ENCODE measurements at regions not wholly inside any gene's neighbourhood (a gene's known extent, or its start where the extent isn't known, plus 50 kb on each side); places are given as distances from the start of the nearest gene placed in this dataset.
"Not testable (repeated sequence)": the region's sequence is repeated elsewhere in the genome, so short reads cannot be mapped to it uniquely, and the experiment has no call there.

DNA sequence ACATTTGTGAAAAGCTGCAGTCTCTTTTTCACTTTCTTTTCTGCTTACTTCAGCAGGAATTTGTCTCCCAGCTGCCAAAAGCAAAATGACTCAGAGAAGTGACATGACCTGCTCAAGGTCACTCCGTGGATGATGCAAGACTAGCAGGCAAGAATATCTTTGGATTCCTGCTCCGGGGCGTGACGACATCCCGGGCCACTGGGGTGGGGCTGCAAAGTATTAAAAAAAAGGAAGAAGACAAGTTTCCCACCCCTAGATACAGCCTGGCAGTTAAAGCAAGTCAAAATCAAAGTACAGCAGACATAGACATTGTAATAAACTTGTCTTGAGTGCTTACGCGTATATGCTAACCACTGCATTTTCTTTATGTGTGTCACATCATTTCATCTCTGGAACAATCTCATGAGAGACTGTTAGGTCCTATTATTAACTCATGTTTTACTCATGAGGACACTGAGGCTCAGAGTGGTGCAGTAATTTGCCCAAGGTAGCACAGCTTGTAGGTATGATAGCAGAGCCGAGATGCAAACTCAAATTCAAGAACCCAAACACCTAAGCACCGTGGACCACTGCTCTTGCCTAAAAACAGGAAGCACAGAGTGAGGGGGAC, 485.2 kb upstream of the PROK2 start:
- ChIA-PET POLR2A (ENCODE audit: unreplicated experiment) (no interaction called here), CTCF (no interaction called here)
- peak; percentile 33 to 40 for DNase-seq
- no TSS peak for BruUV-seq (replicated peaks)
- H3K4me3 ChIP-seq: no peak overlapping the region
- intact Hi-C loops (cut with micrococcal nuclease; ENCODE audit: unreplicated experiment): no loop called here
- no peak overlapping the region for H2AFZ ChIP-seq
- H3K4me2 ChIP-seq: peak overlapping the region; percentile 47
- H4K20me1 ChIP-seq (ENCODE audit: insufficient read depth): no peaks in the 10 kb centered on the region; the same call in 1 of the 2 replicates
- no peaks in the 10 kb centered on the region for H3K27me3 ChIP-seq (ENCODE audit: insufficient read depth, low read depth)
- TF ChIP-seq, protein P1, sequence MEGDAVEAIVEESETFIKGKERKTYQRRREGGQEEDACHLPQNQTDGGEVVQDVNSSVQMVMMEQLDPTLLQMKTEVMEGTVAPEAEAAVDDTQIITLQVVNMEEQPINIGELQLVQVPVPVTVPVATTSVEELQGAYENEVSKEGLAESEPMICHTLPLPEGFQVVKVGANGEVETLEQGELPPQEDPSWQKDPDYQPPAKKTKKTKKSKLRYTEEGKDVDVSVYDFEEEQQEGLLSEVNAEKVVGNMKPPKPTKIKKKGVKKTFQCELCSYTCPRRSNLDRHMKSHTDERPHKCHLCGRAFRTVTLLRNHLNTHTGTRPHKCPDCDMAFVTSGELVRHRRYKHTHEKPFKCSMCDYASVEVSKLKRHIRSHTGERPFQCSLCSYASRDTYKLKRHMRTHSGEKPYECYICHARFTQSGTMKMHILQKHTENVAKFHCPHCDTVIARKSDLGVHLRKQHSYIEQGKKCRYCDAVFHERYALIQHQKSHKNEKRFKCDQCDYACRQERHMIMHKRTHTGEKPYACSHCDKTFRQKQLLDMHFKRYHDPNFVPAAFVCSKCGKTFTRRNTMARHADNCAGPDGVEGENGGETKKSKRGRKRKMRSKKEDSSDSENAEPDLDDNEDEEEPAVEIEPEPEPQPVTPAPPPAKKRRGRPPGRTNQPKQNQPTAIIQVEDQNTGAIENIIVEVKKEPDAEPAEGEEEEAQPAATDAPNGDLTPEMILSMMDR (conservative IDR thresholded peaks at IDR 0.05): no peak
- TF ChIP-seq EZH2 (IDR thresholded peaks at IDR 0.05; ENCODE audit: low read depth): no peak
- H3K79me2 ChIP-seq (ENCODE audit: low read depth): no peaks in the 10 kb centered on the region
- no peaks in the 10 kb centered on the region for H3K9me2 ChIP-seq (ENCODE audit: insufficient read depth)
- no peaks in the 10 kb centered on the region for H3K36me3 ChIP-seq (ENCODE audit: low read depth)
- no peak overlapping the region for H3K27ac ChIP-seq
- H3F3A ChIP-seq (ENCODE audit: insufficient read depth, low read depth): no peaks in the 10 kb centered on the region
- H3K9me3 ChIP-seq (ENCODE audit: insufficient read depth, low read depth): no peaks in the 10 kb centered on the region
- H3K4me1 ChIP-seq (replicated peaks; ENCODE audit: insufficient read depth): peaks cover 5% of the 10 kb centered on the region; the same call in 1 of the 2 replicates

DNA sequence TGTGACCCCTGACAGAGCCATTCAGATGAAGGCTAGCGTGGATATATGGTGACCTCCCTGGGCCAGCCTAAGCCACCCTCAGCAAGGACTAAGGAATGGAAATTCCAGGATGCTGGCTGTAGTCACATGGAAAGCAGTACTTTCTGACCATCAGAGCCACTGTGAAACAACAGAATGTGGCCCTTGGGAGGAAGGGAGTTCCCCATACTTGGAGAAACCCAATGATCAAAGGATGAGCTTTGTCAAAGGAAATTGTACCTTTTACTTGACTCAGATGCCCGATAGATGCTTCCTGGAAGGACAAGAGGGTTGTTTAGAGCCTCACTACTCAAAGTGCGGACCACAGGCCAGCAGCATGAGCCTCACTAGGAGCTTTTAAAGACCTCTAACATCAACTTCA, 484.5 kb upstream of the PROK2 start:
- no peak overlapping the region for H3K27ac ChIP-seq
- BruUV-seq (replicated peaks): no TSS peak
- H3K4me2 ChIP-seq: peak overlapping the region; percentile 47; the same call in 1 of the 2 replicates
- no peaks in the 10 kb centered on the region; the same call in 1 of the 2 replicates for H4K20me1 ChIP-seq (ENCODE audit: insufficient read depth)
- ChIA-PET CTCF (no interaction called here), POLR2A (ENCODE audit: unreplicated experiment) (no interaction called here)
- peaks cover 5% of the 10 kb centered on the region; the same call in 1 of the 2 replicates for H3K4me1 ChIP-seq (replicated peaks; ENCODE audit: insufficient read depth)
- H3K4me3 ChIP-seq: no peak overlapping the region
- no peaks in the 10 kb centered on the region for H3K27me3 ChIP-seq (ENCODE audit: insufficient read depth, low read depth)
- intact Hi-C loops (cut with micrococcal nuclease; ENCODE audit: unreplicated experiment): no loop called here
- no peak overlapping the region for H2AFZ ChIP-seq
- H3K79me2 ChIP-seq (ENCODE audit: low read depth): no peaks in the 10 kb centered on the region
- no peak for TF ChIP-seq EZH2 (IDR thresholded peaks at IDR 0.05; ENCODE audit: low read depth)
- TF ChIP-seq, protein P1 (conservative IDR thresholded peaks at IDR 0.05): no peak
- H3K9me3 ChIP-seq (ENCODE audit: insufficient read depth, low read depth): no peaks in the 10 kb centered on the region
- no peaks in the 10 kb centered on the region for H3K36me3 ChIP-seq (ENCODE audit: low read depth)
- no peaks in the 10 kb centered on the region for H3F3A ChIP-seq (ENCODE audit: insufficient read depth, low read depth)
- DNase-seq: no peak
- no peaks in the 10 kb centered on the region for H3K9me2 ChIP-seq (ENCODE audit: insufficient read depth)

DNA sequence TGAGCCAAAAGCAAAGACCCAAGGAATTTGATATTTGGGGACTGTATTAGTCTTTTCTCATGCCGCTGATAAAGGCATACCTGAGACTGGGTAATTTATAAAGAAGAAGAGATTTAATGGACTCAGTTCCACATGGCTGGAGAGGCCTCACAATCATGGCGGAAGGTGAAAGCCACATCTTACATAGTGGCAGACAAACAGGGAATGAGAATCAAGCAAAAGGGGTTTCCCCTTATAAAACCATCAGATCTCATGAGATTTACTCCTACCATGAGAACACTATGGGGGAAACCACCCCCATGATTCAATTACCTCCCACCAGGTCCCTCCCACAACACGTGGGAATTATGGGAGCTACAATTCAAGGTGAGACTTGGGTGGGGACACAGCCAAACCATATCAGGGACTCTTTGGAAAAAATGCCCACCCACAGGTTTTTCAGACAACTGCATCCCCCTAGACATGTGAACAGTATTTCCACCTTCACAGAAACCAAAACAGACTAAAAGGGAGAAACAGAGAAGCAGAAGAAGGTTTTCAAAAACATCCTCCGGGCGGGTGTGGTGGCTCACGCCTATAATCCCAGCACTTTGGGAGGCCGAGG, 482.1 kb upstream of the PROK2 start:
- H3K27me3 ChIP-seq (ENCODE audit: insufficient read depth, low read depth); H3K27ac ChIP-seq; H2AFZ ChIP-seq; CTCF ChIA-PET; intact Hi-C loops (cut with micrococcal nuclease; ENCODE audit: unreplicated experiment); H3K4me2 ChIP-seq; DNase-seq; H3K79me2 ChIP-seq (ENCODE audit: low read depth); H3K9me3 ChIP-seq (ENCODE audit: insufficient read depth, low read depth); POLR2A ChIA-PET (ENCODE audit: unreplicated experiment); H3K4me3 ChIP-seq; H3K9me2 ChIP-seq (ENCODE audit: insufficient read depth); H3K4me1 ChIP-seq (replicated peaks; ENCODE audit: insufficient read depth); H3K36me3 ChIP-seq (ENCODE audit: low read depth); H3F3A ChIP-seq (ENCODE audit: insufficient read depth, low read depth); H4K20me1 ChIP-seq (ENCODE audit: insufficient read depth); BruUV-seq (replicated peaks): not testable (repeated sequence)

DNA sequence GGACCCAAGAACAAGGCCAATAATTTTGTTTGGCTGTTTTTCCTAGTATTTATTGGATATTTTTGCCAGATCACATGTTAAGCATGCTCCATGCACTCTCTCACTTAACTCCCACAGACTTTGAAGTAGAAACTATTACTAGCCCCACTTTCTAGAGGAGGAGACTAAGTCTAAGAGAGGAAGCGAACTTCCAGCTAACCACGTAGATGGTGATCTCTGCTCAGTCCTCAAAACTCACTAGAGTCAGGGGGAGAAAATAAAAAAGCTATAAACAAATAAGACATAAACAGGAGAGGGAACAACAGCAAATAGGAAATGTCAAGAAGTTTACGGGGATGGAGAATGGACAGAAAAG, 481.0 kb upstream of the PROK2 start:
- no peaks in the 10 kb centered on the region for H3K27me3 ChIP-seq (ENCODE audit: insufficient read depth, low read depth)
- H3K4me1 ChIP-seq (replicated peaks; ENCODE audit: insufficient read depth): peaks cover 5% of the 10 kb centered on the region; the same call in 1 of the 2 replicates
- intact Hi-C loops (cut with micrococcal nuclease; ENCODE audit: unreplicated experiment): no loop called here
- H3K36me3 ChIP-seq (ENCODE audit: low read depth): no peaks in the 10 kb centered on the region
- H3K4me3 ChIP-seq: no peak overlapping the region
- H3K4me2 ChIP-seq: no peak overlapping the region
- no peaks in the 10 kb centered on the region; the same call in 1 of the 2 replicates for H4K20me1 ChIP-seq (ENCODE audit: insufficient read depth)
- TF ChIP-seq, protein P1 (conservative IDR thresholded peaks at IDR 0.05): no peak
- TF ChIP-seq EZH2 (IDR thresholded peaks at IDR 0.05; ENCODE audit: low read depth): no peak
- DNase-seq: no peak
- no peaks in the 10 kb centered on the region for H3K9me3 ChIP-seq (ENCODE audit: insufficient read depth, low read depth)
- H3F3A ChIP-seq (ENCODE audit: insufficient read depth, low read depth): no peaks in the 10 kb centered on the region
- H2AFZ ChIP-seq: no peak overlapping the region
- CTCF ChIA-PET: no interaction called here
- H3K27ac ChIP-seq: no peak overlapping the region
- POLR2A ChIA-PET (ENCODE audit: unreplicated experiment): no interaction called here
- BruUV-seq (replicated peaks): no TSS peak
- no peaks in the 10 kb centered on the region for H3K79me2 ChIP-seq (ENCODE audit: low read depth)
- H3K9me2 ChIP-seq (ENCODE audit: insufficient read depth): no peaks in the 10 kb centered on the region
